Common myeloid progenitor, CD34-positive (primary cell): ENCODE measurements at regions not wholly inside any gene's neighbourhood (a gene's known extent, or its start where the extent isn't known, plus 50 kb on each side); places are given as distances from the start of the nearest gene placed in this dataset.

Source experiments
- CTCF ChIA-PET: fragments of 350-600 bp; sonication (Branson Sonifier 250); formaldehyde crosslinking; loops from one replicate; lab custom pipeline; 2021; ENCODE audit warnings: antibody characterized with exemption; lab: Charles Lee
- POLR2A ChIA-PET: fragments of 350-600 bp; sonication (Branson Sonifier 250); formaldehyde crosslinking; loops from one replicate; lab custom pipeline; 2021; ENCODE audit warnings: antibody characterized with exemption; lab: Charles Lee
- DNase-seq, 3 donors: peaks; one replicate each; pipeline versions ENCODE4 v3.0.0 to v3.0.0-alpha.2; 2013
- H3K27ac ChIP-seq, 2 experiments: 1 replicate in 1 of 2; 2 replicates in 1 of 2; pipeline ENCODE4 v1.7.0; 2013; ENCODE audit warnings: inconsistent platforms in 2 of 2, low read length in 2 of 2, mild to moderate bottlenecking in 2 of 2, low read depth in 1 of 2, moderate library complexity in 1 of 2; ENCODE audit not compliant: severe bottlenecking in 2 of 2, insufficient read depth in 1 of 2, poor library complexity in 1 of 2
- H3K27me3 ChIP-seq, 5 experiments: replicated peaks in 2 of 5; 1 replicate in 3 of 5; 2 replicates in 2 of 5; pipeline versions ENCODE4 v1.6.1 to v1.7.0; 2013; ENCODE audit warnings: low read length in 4 of 5, mild to moderate bottlenecking in 2 of 5, moderate library complexity in 2 of 5, inconsistent platforms in 1 of 5; ENCODE audit not compliant: insufficient read depth in 5 of 5, control insufficient read depth in 4 of 5
- H3K36me3 ChIP-seq, 4 experiments: 1 replicate in 2 of 4; 2 replicates in 2 of 4; pipeline versions ENCODE4 v1.6.1 to v1.7.0; 2013; ENCODE audit warnings: low read length in 3 of 4, control low read depth in 1 of 4, mild to moderate bottlenecking in 1 of 4; ENCODE audit not compliant: control insufficient read depth in 4 of 4, insufficient read depth in 4 of 4
- H3K4me1 ChIP-seq, 4 experiments: 1 replicate in 3 of 4; 2 replicates in 1 of 4; pipeline versions ENCODE4 v1.6.1 to v1.7.1; 2013; ENCODE audit warnings: low read length in 3 of 4, mild to moderate bottlenecking in 3 of 4, control low read depth in 1 of 4, inconsistent platforms in 1 of 4, moderate library complexity in 1 of 4; ENCODE audit not compliant: control insufficient read depth in 4 of 4, insufficient read depth in 4 of 4; ENCODE audit errors: control extremely low read depth in 1 of 4
- H3K4me3 ChIP-seq, 7 experiments: 1 replicate in 4 of 7; 2 replicates in 3 of 7; pipeline versions ENCODE4 v1.5.1 to v1.7.0; 2013; ENCODE audit warnings: mild to moderate bottlenecking in 7 of 7, low read length in 6 of 7, moderate library complexity in 6 of 7, inconsistent platforms in 2 of 7, low read depth in 2 of 7, control low read depth in 1 of 7; ENCODE audit not compliant: insufficient read depth in 4 of 7, control insufficient read depth in 1 of 7; ENCODE audit errors: extremely low read depth in 1 of 7
- H3K9me3 ChIP-seq, 5 experiments: 1 replicate in 4 of 5; 2 replicates in 1 of 5; pipeline versions ENCODE4 v1.6.1 to v1.7.1; 2013; ENCODE audit warnings: low read length in 4 of 5, mild to moderate bottlenecking in 2 of 5, inconsistent platforms in 1 of 5, low read depth in 1 of 5, moderate library complexity in 1 of 5; ENCODE audit not compliant: control insufficient read depth in 4 of 5, insufficient read depth in 2 of 5; ENCODE audit errors: control extremely low read depth in 1 of 5
- WGBS: methylation state at CpG from one replicate; pipeline ENCODE4 v1.1.5; 2013; ENCODE audit not compliant: insufficient coverage; 5-methylcytosine and 5-hydroxymethylcytosine counted together

DNA sequence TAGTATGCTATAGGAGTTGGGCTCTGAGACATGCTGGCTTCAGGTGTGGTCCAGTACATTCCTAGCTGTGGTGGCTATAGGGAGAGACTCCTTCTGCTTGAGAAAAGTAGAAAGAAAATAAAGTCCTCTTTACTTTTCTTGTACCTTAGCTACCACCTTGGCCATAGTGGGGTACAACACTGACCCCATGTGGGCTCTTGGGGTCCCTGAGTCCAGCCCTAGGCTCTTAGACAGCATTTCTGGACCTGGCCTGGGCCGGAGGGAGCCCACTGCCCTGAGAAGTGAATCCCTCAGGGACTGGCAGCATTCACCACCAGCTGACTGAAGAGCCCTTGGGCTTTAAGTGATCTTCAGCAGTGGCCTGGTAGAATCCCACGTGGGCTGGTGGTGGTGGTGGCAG, 143.1 kb downstream of the SYT10 start:
- H3K4me3 ChIP-seq = no peak overlapping the region
- POLR2A ChIA-PET = no interaction called here
- H3K4me1 ChIP-seq = no peaks in the 10 kb centered on the region
- H3K9me3 ChIP-seq = peaks cover 0 to 7% (median 0%) of the 10 kb centered on the region in 5 experiments
- 71% methylated on average over 2 of the region's 2 CpGs for WGBS
- no peak overlapping the region for H3K27ac ChIP-seq
- no peaks in the 10 kb centered on the region for H3K36me3 ChIP-seq
- CTCF ChIA-PET = no interaction called here
- H3K27me3 ChIP-seq = no peaks in the 10 kb centered on the region
- DNase-seq = no peak

DNA sequence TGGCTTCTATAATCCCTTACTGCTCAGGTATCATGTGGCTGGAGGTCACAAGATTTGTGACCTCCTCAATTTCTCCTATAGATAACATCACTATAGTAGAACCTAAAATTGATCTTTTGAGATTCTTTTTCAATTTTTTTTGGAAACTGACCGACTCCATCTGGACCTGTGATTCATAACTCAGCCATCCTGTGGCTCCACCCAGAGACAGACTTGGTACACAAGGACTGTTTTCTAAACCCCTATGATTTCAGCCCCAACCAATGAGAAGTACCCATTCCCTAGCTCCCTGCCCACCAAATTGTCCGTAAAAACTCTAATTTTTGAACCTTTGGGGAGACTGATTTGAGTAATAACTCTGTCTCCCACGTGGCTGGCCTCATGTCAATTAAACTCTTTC, 148.9 kb downstream of the SYT10 start:
- no peaks in the 10 kb centered on the region for H3K27me3 ChIP-seq
- no peaks in the 10 kb centered on the region for H3K4me1 ChIP-seq
- WGBS = 69% methylated on average over 3 of the region's 3 CpGs
- H3K27ac ChIP-seq = no peak overlapping the region
- no peaks in the 10 kb centered on the region for H3K36me3 ChIP-seq
- no peak for DNase-seq
- no peaks in the 10 kb centered on the region for H3K9me3 ChIP-seq
- no peak overlapping the region for H3K4me3 ChIP-seq
- CTCF ChIA-PET = no interaction called here
- POLR2A ChIA-PET = no interaction called here

DNA sequence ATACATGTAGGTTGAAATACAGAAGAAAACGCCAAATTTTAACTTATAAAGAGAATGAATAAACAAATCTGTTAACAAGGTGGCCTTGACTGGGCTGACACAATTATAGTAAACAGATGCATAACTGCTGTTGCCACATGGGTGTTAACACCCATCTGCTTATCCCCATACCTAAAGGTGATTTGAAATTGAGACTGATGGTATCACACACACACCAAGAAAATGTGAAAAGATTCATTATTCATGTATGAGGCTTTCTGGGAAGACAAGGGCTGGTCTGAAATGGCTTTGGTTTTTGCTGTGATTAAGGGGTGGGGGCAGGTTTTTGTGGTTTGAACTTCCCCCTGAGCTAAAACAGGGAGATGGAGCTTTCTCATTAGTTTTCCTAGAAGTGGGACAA, 156.6 kb downstream of the SYT10 start:
- Histone ChIP-seq H3K4me1 (no peaks in the 10 kb centered on the region), H3K27me3 (no peaks in the 10 kb centered on the region), H3K27ac (no peak overlapping the region), H3K9me3 (peaks cover 0 to 9% (median 0%) of the 10 kb centered on the region in 5 experiments), H3K4me3 (no peak overlapping the region), H3K36me3 (no peaks in the 10 kb centered on the region)
- no CpG with 5 or more reads among the region's 1 CpG for WGBS
- no peak for DNase-seq
- CTCF ChIA-PET = no interaction called here
- POLR2A ChIA-PET = no interaction called here

DNA sequence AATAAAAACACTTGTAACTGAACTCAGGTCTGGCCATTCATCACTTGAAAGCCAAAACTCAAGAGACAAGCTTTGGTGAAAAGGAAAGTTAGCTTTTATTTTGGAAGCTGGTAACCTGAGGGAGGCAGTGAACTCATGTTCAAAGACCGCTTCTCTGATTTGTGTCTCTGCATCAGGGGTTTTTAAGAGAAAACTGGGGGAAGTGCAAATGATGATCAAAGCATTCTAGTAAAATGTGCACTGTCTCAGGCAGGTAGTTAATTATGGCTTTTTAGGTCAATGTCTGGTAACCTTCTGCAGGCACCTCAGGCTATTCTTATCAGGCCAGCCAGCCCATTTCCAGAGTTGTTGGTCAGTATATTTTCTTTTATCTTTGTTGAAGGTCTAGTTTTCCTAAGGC, 162.2 kb downstream of the SYT10 start:
- H3K27me3 ChIP-seq = no peaks in the 10 kb centered on the region
- no peak for DNase-seq
- H3K4me1 ChIP-seq = no peaks in the 10 kb centered on the region
- H3K4me3 ChIP-seq = no peak overlapping the region
- H3K36me3 ChIP-seq = no peaks in the 10 kb centered on the region
- no peak overlapping the region for H3K27ac ChIP-seq
- POLR2A ChIA-PET = no interaction called here
- peaks cover 0 to 17% (median 2%) of the 10 kb centered on the region in 5 experiments for H3K9me3 ChIP-seq
- WGBS = 89% methylated on average over 1 of the region's 1 CpG
- CTCF ChIA-PET = no interaction called here

DNA sequence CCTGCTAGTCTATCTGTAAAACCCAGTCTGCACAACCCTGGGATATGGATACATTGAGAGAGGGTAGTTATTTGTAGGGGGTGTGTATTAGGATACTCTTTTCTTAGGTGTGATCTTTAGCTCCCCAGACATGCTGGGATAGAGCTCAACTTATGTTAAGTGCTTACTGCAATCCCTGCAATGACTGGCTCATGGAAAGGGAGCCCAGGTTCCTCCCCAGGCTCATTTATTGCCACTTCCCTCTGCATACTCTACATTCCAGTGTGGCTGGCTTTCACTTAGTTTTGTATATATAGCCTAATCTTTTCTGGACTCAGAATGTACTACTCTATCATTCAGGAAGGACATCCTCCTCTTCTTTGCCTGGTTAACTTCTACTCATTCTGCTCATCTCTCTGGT, 172.0 kb downstream of the SYT10 start:
- Histone ChIP-seq H3K27ac (no peak overlapping the region), H3K4me3 (no peak overlapping the region), H3K4me1 (no peaks in the 10 kb centered on the region), H3K27me3 (no peaks in the 10 kb centered on the region), H3K9me3 (no peaks in the 10 kb centered on the region), H3K36me3 (no peaks in the 10 kb centered on the region)
- ChIA-PET POLR2A (no interaction called here), CTCF (no interaction called here)
- no peak for DNase-seq

DNA sequence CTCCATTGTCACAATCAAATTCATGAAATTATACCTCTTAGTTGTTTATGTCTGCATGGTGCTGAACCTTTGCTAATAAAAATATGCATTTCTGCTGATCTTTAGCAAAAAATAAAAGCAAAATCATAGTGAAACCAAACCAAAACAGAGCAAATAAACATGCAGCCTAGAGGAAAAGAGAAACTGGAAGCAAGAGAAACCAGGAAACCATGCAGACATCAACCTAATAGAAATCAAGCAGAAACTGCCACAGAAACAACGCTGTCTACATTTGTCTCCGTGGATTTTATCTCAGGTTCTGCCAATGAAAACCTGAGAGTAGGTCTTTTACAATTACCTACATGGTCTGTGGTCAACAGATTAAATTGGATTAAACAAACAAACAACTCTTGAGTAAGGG, 173.7 kb downstream of the SYT10 start:
- Histone ChIP-seq H3K36me3 (no peaks in the 10 kb centered on the region), H3K4me3 (no peak overlapping the region), H3K4me1 (no peaks in the 10 kb centered on the region), H3K27ac (no peak overlapping the region), H3K27me3 (no peaks in the 10 kb centered on the region), H3K9me3 (no peaks in the 10 kb centered on the region)
- WGBS = no CpG with 5 or more reads among the region's 2 CpGs
- ChIA-PET CTCF (no interaction called here), POLR2A (no interaction called here)
- DNase-seq = no peak

DNA sequence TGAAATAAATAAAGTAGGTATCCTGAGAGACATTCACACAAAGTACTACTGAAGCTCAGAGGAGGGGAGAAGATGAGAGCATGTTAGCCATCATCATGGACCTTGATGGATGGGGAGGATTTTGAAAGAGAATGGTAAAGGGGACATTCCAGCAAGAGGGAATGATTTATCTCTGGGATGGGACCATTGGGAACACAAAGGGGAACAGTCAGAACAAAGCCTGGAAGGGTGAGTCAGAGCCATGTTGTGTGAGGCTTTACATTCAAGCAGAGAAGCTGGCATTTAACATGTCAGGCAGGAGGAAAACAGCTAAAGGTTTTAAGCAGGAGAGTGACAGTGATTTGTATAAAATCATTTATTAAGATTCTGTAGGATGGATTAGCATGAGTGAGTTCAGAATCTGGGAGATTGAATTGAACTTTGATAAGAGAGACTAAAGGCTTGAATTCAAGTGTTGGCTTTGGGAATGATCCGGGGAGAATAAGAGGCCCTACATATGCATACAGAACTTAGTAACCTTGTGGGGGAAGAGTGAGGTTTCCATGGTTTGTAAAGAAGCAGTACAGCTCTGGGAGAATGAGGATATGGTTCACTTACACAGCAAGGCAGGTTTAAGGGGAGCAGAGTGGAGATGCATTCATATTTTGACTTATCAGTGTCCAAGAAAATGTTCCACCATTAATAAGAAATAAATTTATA, 174.4 kb downstream of the SYT10 start:
- Histone ChIP-seq H3K4me1 (no peaks in the 10 kb centered on the region), H3K36me3 (no peaks in the 10 kb centered on the region), H3K27ac (no peak overlapping the region), H3K27me3 (no peaks in the 10 kb centered on the region), H3K9me3 (no peaks in the 10 kb centered on the region), H3K4me3 (no peak overlapping the region)
- no peak for DNase-seq
- CTCF ChIA-PET = no interaction called here
- WGBS = 100% methylated on average over 1 of the region's 1 CpG
- POLR2A ChIA-PET = no interaction called here
